ENCODE measurements at regions not wholly inside any gene's neighbourhood (a gene's known extent, or its start where the extent isn't known, plus 50 kb on each side); places are given as distances from the start of the nearest gene placed in this dataset.

DNA sequence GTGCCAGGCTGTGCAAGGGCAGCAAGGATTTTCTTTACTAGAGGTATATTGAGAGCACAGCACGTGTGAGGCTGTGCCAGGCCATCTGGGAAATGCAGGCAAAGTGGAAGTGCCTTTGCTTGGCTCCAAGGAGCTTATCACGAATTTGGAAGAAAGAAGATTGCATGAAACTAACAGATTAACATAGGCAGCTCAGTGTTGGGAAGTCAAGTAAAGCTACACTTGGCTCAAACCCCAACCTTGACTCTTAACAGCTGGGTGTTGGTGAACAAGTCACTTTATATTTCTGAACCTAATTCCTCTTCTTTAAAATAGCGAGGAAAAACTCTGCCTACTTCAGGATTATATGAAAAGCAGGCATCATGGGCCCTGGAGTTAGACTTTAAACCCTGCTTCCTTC lies 105.2 kb downstream of the PLCE1 start:
- Histone ChIP-seq H3K36me3 (ENCODE audit: control insufficient read depth in 2 of 2, insufficient read depth in 1 of 2, low read length in 2 of 2) (no peaks in the 10 kb centered on the region), H3K27ac (ENCODE audit: extremely low read depth, low read depth, low read length) (no peak overlapping the region), H3K9me3 (ENCODE audit: control insufficient read depth, insufficient read depth, low read depth, low read length) (no peaks in the 10 kb centered on the region), H3K4me1 (ENCODE audit: control insufficient read depth, insufficient read depth, low read length) (peaks cover 3% of the 10 kb centered on the region; the same call in 1 of the 2 replicates), H3K4me3 (ENCODE audit: low read depth, low read length) (no peak overlapping the region)
- no peak for TF ChIP-seq ZNF423 (tag by site-specific recombination; IDR thresholded peaks at IDR 0.05)
- POLR2A ChIA-PET = no interaction called here
- CTCF ChIA-PET = interaction anchor here (1.5 kb wide), 1 partner anchor 182 kb away, joined by 4 read pairs; no protein-coding TSS in a partner anchor

DNA sequence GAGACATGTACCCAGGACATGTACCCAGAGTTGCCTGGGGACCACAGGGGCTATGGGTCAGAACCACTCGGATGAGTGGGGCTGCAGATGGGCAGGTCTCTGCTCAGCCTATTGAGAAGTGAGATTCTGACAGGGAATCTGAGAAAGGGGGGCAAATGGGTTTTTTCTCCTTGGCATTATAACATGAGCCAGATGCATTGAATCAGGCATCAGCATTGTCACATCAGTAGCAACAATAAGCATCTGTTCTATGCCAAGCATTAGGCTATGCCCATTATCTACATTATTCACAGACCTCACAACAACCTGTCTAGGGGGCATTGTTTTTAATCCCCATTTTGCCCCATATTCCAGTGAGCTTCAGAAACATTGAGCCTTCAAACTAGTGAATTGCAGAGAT lies 108.2 kb downstream of the PLCE1 start:
- ChIA-PET CTCF (no interaction called here), POLR2A (no interaction called here)
- peaks cover 10% of the 10 kb centered on the region for H3K4me1 ChIP-seq (ENCODE audit: control insufficient read depth, insufficient read depth, low read length)
- no peak overlapping the region for H3K27ac ChIP-seq (ENCODE audit: extremely low read depth, low read depth, low read length)
- H3K9me3 ChIP-seq (ENCODE audit: control insufficient read depth, insufficient read depth, low read depth, low read length) = no peaks in the 10 kb centered on the region
- H3K4me3 ChIP-seq (ENCODE audit: low read depth, low read length) = no peak overlapping the region
- H3K36me3 ChIP-seq (ENCODE audit: control insufficient read depth in 2 of 2, insufficient read depth in 1 of 2, low read length in 2 of 2) = no peaks in the 10 kb centered on the region
- TF ChIP-seq, protein P1, sequence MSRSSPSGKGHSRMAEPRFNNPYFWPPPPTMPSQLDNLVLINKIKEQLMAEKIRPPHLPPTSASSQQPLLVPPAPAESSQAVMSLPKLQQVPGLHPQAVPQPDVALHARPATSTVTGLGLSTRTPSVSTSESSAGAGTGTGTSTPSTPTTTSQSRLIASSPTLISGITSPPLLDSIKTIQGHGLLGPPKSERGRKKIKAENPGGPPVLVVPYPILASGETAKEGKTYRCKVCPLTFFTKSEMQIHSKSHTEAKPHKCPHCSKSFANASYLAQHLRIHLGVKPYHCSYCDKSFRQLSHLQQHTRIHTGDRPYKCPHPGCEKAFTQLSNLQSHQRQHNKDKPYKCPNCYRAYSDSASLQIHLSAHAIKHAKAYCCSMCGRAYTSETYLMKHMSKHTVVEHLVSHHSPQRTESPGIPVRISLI (tag by site-specific recombination; IDR thresholded peaks at IDR 0.05) = no peak
- TF ChIP-seq ZNF530 (tag by site-specific recombination; IDR thresholded peaks at IDR 0.05; ENCODE audit: low read depth) (no peak), ZNF433 (tag by site-specific recombination; IDR thresholded peaks at IDR 0.05; ENCODE audit: low read depth) (no peak), MZF1 (tag by site-specific recombination; IDR thresholded peaks at IDR 0.05; ENCODE audit: borderline replicate concordance) (no peak), ZNF776 (tag by site-specific recombination; IDR thresholded peaks at IDR 0.05; ENCODE audit: borderline replicate concordance) (no peak), ZNF629 (tag by site-specific recombination; IDR thresholded peaks at IDR 0.05) (no peak), ZNF654 (tag by site-specific recombination; IDR thresholded peaks at IDR 0.05; ENCODE audit: low read depth) (no peak), ZBTB10 (tag by site-specific recombination; IDR thresholded peaks at IDR 0.05) (no peak), KLF9 (tag by site-specific recombination; IDR thresholded peaks at IDR 0.05; ENCODE audit: low read depth) (no peak), ZNF48 (tag by site-specific recombination; IDR thresholded peaks at IDR 0.05) (no peak), ZNF221 (tag by site-specific recombination; IDR thresholded peaks at IDR 0.05; ENCODE audit: borderline replicate concordance) (no peak)

DNA sequence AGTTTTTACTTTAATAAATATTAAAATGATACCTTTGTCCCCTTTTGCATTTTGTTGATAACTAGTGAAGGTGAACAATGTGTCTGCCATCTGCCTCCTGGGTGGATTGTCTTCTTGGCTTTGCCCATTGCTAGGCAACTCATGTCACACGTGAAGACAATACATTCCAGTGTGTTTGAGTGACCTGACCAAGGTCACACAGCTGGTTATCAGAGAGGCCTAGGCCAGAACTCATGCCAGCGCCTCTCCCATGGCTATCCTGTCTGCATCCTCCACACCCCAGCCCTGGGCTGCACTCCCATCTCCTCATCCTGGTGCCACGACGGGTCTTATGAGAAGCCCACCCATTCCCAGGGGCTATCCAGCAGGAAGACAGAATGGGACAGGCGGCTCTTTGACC lies 108.7 kb downstream of the PLCE1 start:
- Histone ChIP-seq H3K36me3 (ENCODE audit: control insufficient read depth in 2 of 2, insufficient read depth in 1 of 2, low read length in 2 of 2) (no peaks in the 10 kb centered on the region), H3K4me1 (ENCODE audit: control insufficient read depth, insufficient read depth, low read length) (peaks cover 10% of the 10 kb centered on the region), H3K27ac (ENCODE audit: extremely low read depth, low read depth, low read length) (no peak overlapping the region), H3K9me3 (ENCODE audit: control insufficient read depth, insufficient read depth, low read depth, low read length) (no peaks in the 10 kb centered on the region), H3K4me3 (ENCODE audit: low read depth, low read length) (no peak overlapping the region)
- POLR2A ChIA-PET = no interaction called here
- CTCF ChIA-PET = no interaction called here
- TF ChIP-seq ZNF670 (tag by site-specific recombination; IDR thresholded peaks at IDR 0.05; ENCODE audit: low read depth) (no peak), ZEB2 (tag by site-specific recombination; IDR thresholded peaks at IDR 0.05) (no peak), ZSCAN23 (tag by site-specific recombination; IDR thresholded peaks at IDR 0.05) (no peak), ZNF112 (tag by site-specific recombination; IDR thresholded peaks at IDR 0.05) (no peak), ZNF2 (tag by site-specific recombination; IDR thresholded peaks at IDR 0.05) (no peak), GLIS2 (tag by site-specific recombination; IDR thresholded peaks at IDR 0.05) (no peak), HOXA7 (CRISPR knock-in tag; IDR thresholded peaks at IDR 0.05; ENCODE audit: borderline replicate concordance) (no peak), ZNF433 (tag by site-specific recombination; IDR thresholded peaks at IDR 0.05; ENCODE audit: low read depth) (no peak), ELK4 (IDR thresholded peaks at IDR 0.05; ENCODE audit: borderline replicate concordance, low read depth, low read length) (no peak), ZNF274 (IDR thresholded peaks at IDR 0.05; ENCODE audit: low read length) (no peak), ZNF274 (tag by site-specific recombination; IDR thresholded peaks at IDR 0.05; ENCODE audit: borderline replicate concordance) (no peak)
- TF ChIP-seq, protein P2, sequence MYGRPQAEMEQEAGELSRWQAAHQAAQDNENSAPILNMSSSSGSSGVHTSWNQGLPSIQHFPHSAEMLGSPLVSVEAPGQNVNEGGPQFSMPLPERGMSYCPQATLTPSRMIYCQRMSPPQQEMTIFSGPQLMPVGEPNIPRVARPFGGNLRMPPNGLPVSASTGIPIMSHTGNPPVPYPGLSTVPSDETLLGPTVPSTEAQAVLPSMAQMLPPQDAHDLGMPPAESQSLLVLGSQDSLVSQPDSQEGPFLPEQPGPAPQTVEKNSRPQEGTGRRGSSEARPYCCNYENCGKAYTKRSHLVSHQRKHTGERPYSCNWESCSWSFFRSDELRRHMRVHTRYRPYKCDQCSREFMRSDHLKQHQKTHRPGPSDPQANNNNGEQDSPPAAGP (tag by site-specific recombination; IDR thresholded peaks at IDR 0.05) = no peak
- TF ChIP-seq, protein P3, sequence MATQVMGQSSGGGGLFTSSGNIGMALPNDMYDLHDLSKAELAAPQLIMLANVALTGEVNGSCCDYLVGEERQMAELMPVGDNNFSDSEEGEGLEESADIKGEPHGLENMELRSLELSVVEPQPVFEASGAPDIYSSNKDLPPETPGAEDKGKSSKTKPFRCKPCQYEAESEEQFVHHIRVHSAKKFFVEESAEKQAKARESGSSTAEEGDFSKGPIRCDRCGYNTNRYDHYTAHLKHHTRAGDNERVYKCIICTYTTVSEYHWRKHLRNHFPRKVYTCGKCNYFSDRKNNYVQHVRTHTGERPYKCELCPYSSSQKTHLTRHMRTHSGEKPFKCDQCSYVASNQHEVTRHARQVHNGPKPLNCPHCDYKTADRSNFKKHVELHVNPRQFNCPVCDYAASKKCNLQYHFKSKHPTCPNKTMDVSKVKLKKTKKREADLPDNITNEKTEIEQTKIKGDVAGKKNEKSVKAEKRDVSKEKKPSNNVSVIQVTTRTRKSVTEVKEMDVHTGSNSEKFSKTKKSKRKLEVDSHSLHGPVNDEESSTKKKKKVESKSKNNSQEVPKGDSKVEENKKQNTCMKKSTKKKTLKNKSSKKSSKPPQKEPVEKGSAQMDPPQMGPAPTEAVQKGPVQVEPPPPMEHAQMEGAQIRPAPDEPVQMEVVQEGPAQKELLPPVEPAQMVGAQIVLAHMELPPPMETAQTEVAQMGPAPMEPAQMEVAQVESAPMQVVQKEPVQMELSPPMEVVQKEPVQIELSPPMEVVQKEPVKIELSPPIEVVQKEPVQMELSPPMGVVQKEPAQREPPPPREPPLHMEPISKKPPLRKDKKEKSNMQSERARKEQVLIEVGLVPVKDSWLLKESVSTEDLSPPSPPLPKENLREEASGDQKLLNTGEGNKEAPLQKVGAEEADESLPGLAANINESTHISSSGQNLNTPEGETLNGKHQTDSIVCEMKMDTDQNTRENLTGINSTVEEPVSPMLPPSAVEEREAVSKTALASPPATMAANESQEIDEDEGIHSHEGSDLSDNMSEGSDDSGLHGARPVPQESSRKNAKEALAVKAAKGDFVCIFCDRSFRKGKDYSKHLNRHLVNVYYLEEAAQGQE (tag by site-specific recombination; IDR thresholded peaks at IDR 0.05) = no peak

All from HEK293 (cell line).